ENCODE measurements at regions not wholly inside any gene's neighbourhood (a gene's known extent, or its start where the extent isn't known, plus 50 kb on each side); places are given as distances from the start of the nearest gene placed in this dataset.

GRCh38 chr22:27122574-27122973 lies 465.2 kb downstream of the MIAT start:
- H3K4me3 ChIP-seq (ENCODE audit: low read depth, low read length): no peak overlapping the region
- no peak for DNase-seq (ENCODE audit: low read depth)
- TF ChIP-seq CTCF (IDR thresholded peaks at IDR 0.05; ENCODE audit: insufficient read depth, low read depth, low read length): no peak

- DNase-seq (ENCODE audit: low read depth): no peak
- no peak overlapping the region for H3K4me3 ChIP-seq (ENCODE audit: low read depth, low read length)
- TF ChIP-seq CTCF (IDR thresholded peaks at IDR 0.05; ENCODE audit: insufficient read depth, low read depth, low read length): no peak
Measured at GRCh38 chr22:27123880-27124279, 466.5 kb downstream of the MIAT start.

- no peak overlapping the region for H3K4me3 ChIP-seq (ENCODE audit: low read depth, low read length)
- no peak for TF ChIP-seq CTCF (IDR thresholded peaks at IDR 0.05; ENCODE audit: insufficient read depth, low read depth, low read length)
- DNase-seq (ENCODE audit: low read depth): no peak
Measured at GRCh38 chr22:27124351-27124966, 467.1 kb downstream of the MIAT start.

DNA sequence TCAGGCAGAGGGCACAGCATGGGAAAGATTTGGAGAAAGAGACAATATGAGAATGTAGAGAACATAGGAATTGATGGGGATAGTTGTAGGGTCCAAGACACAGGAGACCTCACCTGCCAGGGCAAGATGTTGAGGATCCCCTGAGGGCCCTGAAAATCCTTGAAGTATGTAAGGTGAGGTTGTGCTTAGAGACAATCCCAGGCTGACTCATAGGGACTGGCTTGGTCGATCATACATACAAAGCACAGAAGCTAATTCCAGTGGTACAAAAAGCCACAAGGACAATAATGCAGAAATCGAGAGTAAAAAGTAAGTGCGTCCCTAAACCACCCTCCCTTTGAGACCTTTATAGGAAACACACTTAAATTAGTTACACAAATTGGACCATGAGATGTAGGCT lies 468.2 kb downstream of the MIAT start:
- H3K4me3 ChIP-seq (ENCODE audit: low read depth, low read length): no peak overlapping the region
- TF ChIP-seq CTCF (IDR thresholded peaks at IDR 0.05; ENCODE audit: insufficient read depth, low read depth, low read length): no peak
- no peak for DNase-seq (ENCODE audit: low read depth)

DNA sequence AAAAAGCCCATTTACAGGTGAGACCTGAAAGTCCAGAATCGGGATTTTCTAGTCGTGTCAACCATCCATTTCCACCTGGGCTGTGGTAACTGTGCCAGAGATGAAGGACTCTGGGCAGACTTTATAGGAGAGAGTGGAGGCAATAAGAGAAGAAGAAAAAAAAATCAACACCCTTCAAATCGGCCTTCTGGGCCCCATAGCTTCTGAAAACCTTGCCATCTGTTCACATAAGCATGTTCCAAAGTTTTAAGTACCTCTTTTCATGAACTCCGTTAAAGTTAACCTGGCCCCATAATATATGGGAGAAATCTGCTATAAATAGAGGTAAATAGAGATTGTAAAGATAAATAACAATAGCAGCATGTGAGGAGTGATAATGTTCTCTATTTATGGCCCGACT lies 470.5 kb downstream of the MIAT start:
- TF ChIP-seq CTCF (IDR thresholded peaks at IDR 0.05; ENCODE audit: insufficient read depth, low read depth, low read length): no peak
- DNase-seq (ENCODE audit: low read depth): no peak
- H3K4me3 ChIP-seq (ENCODE audit: low read depth, low read length): no peak overlapping the region

DNA sequence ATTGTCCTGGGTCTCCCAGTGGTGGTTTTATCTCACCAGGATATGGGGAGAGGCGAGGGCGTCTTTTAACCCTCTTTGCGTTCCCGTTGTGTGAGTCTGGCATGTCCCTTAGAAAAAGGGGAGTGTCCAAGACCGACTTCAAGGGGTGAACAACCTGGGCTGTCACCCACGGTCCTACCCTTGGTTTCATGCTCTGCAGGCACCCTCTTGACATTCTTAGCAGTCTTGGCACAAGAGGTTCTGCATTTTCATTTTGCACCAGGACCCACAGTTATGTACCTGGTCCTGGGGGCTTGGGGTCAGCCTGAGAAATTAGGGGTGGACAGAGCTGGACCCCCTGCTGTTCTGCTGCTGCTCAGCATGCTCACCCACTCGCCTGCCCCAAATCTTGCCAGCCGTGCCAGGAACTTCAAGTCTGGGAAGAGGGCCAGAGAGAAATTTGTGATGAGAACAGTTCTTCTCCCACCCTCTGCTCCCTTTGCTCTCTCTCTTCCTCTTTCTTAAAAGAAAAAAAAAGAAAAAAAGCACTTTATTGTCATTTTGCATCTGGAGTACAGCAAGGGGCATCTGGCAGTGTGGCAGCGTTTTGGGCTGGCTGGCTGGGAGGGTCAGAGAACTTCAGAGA lies 471.2 kb downstream of the MIAT start:
- TF ChIP-seq CTCF (IDR thresholded peaks at IDR 0.05; ENCODE audit: insufficient read depth, low read depth, low read length): no peak
- H3K4me3 ChIP-seq (ENCODE audit: low read depth, low read length): no peak overlapping the region
- DNase-seq (ENCODE audit: low read depth): no peak

GRCh38 chr22:27129266-27129665 lies 471.9 kb downstream of the MIAT start:
- H3K4me3 ChIP-seq (ENCODE audit: low read depth, low read length): no peak overlapping the region
- TF ChIP-seq CTCF (IDR thresholded peaks at IDR 0.05; ENCODE audit: insufficient read depth, low read depth, low read length): no peak
- DNase-seq (ENCODE audit: low read depth): peak; percentile 84

Measured in fibroblast of villous mesenchyme (primary cell).